HepG2 (cell line): ENCODE measurements at regions not wholly inside any gene's neighbourhood (a gene's known extent, or its start where the extent isn't known, plus 50 kb on each side); places are given as distances from the start of the nearest gene placed in this dataset.

Source experiments
- ATAC-seq: fragments of 200-7000 bp; cut with Tn5 transposase; 3 replicates; pipeline ENCODE4 v1.9.1; 2020; ENCODE audit warnings: mild to moderate bottlenecking, moderate library complexity
- BruUV-seq: library from RNA; stranded (reverse); fragments of 400-500 nt; replicated peaks from 2 replicates; lab custom pipeline; 2021; lab: Mats Ljungman, UMichigan
- CTCF ChIA-PET: fragments of 300-600 bp; formaldehyde crosslinking; extraction: SDS; loops from one replicate; lab custom pipeline; 2021; ENCODE audit warnings: low total read pairs, inconsistent platforms, low intra/inter-chr PET ratio; lab: Yijun Ruan, JAX
- POLR2A ChIA-PET: fragments of 350-600 bp; sonication (Branson Sonifier 250); formaldehyde crosslinking; loops from one replicate; lab custom pipeline; 2020; ENCODE audit warnings: antibody characterized with exemption, inconsistent platforms; lab: Yijun Ruan, JAX
- DNase-seq: peaks from one replicate; pipeline ENCODE4 v3.0.0-alpha.2; 2015; ENCODE audit warnings: low spot score
- FAIRE-seq: peaks from 3 replicates; lab custom pipeline; 2011; peaks lifted over from hg19 to GRCh38; lab: Jason Lieb, UNC
- H2AFZ ChIP-seq: one replicate; pipeline ENCODE4 v1.6.1; 2011; ENCODE audit warnings: low read length, inconsistent platforms
- H3K27ac ChIP-seq: fragments of 300-600 bp; 3 replicates; pipeline ENCODE4 v1.8.0; 2011; ENCODE audit warnings: mixed run types, mild to moderate bottlenecking, mixed read lengths, low read length, inconsistent platforms; ENCODE audit not compliant: insufficient read depth; ENCODE audit errors: extremely low read length
- H3K27me3 ChIP-seq, 2 experiments: fragments of 200-600 bp in 1 of 2; 2 replicates in 1 of 2; 3 replicates in 1 of 2; pipeline versions ENCODE4 v1.6.0 to v1.8.0; 2011; ENCODE audit warnings: low read length in 2 of 2, mild to moderate bottlenecking in 2 of 2, moderate library complexity in 2 of 2, inconsistent platforms in 1 of 2; ENCODE audit not compliant: insufficient read depth in 2 of 2, control insufficient read depth in 1 of 2
- H3K36me3 ChIP-seq, 2 experiments: fragments of 200-600 bp in 1 of 2; replicated peaks in 1 of 2; 2 replicates in 1 of 2; 3 replicates in 1 of 2; pipeline versions ENCODE4 v1.5.1 to v1.8.0; 2011; ENCODE audit warnings: low read length in 2 of 2, inconsistent platforms in 1 of 2; ENCODE audit not compliant: insufficient read depth in 2 of 2, control insufficient read depth in 1 of 2
- H3K4me1 ChIP-seq: 2 replicates; pipeline ENCODE4 v1.5.1; 2012; ENCODE audit warnings: low read length, inconsistent platforms; ENCODE audit not compliant: insufficient read depth
- H3K4me2 ChIP-seq: 2 replicates; pipeline ENCODE4 v1.6.0; 2011; ENCODE audit warnings: low read depth, low read length, inconsistent platforms
- H3K4me3 ChIP-seq, 3 experiments: fragments of 200-600 bp in 1 of 3; sonication (generic), shearing (Covaris generic) in 1 of 3; replicated peaks in 1 of 3; 2 replicates each; pipeline ENCODE4 v1.5.1; 2011 to 2016; ENCODE audit warnings: low read length in 3 of 3, inconsistent platforms in 2 of 3, low read depth in 2 of 3, mild to moderate bottlenecking in 2 of 3, control low read depth in 1 of 3, mixed read lengths in 1 of 3; ENCODE audit not compliant: insufficient read depth in 1 of 3
- H3K79me2 ChIP-seq: one replicate; pipeline ENCODE4 v1.6.1; 2011; ENCODE audit warnings: low read length, inconsistent platforms; ENCODE audit not compliant: insufficient read depth
- H3K9ac ChIP-seq: 2 replicates; pipeline ENCODE4 v1.6.0; 2011; ENCODE audit warnings: mild to moderate bottlenecking, low read depth, low read length, inconsistent platforms; ENCODE audit not compliant: insufficient read depth
- H3K9me3 ChIP-seq: 2 replicates; pipeline ENCODE4 v1.5.1; 2012; ENCODE audit warnings: mild to moderate bottlenecking, low read length
- H4K20me1 ChIP-seq: 2 replicates; pipeline ENCODE4 v1.6.0; 2011; ENCODE audit warnings: inconsistent platforms, mild to moderate bottlenecking, low read length, moderate library complexity; ENCODE audit not compliant: insufficient read depth
- CC2D1A ChIP-seq: sonication (generic); formaldehyde crosslinking; IDR thresholded peaks from 2 replicates; pipeline ENCODE4 v1.8.1; 2023; ENCODE audit warnings: mild to moderate bottlenecking, missing genetic modification reagents
- DRAP1 ChIP-seq: IDR thresholded peaks from 2 replicates; pipeline ENCODE4 v1.6.1; 2016; ENCODE audit warnings: missing genetic modification reagents, missing compliant biosample characterization
- ETV6 ChIP-seq: sonication (generic); formaldehyde crosslinking; conservative IDR thresholded peaks from 2 replicates; pipeline ENCODE4 v1.4.0; 2020; ENCODE audit warnings: missing genetic modification reagents
- JUNB ChIP-seq: sonication (generic); formaldehyde crosslinking; IDR thresholded peaks from 2 replicates; pipeline ENCODE4 v1.8.0; 2022; ENCODE audit warnings: missing genetic modification reagents, mild to moderate bottlenecking, borderline replicate concordance
- MTA1 ChIP-seq: sonication (generic); formaldehyde crosslinking; IDR thresholded peaks from 2 replicates; pipeline ENCODE4 v1.4.0; 2020; ENCODE audit warnings: missing genetic modification reagents, mild to moderate bottlenecking, borderline replicate concordance
- REPIN1 ChIP-seq: sonication (generic); formaldehyde crosslinking; IDR thresholded peaks from 2 replicates; pipeline ENCODE4 v1.8.0; 2022; ENCODE audit warnings: missing genetic modification reagents, low read depth, mild to moderate bottlenecking, borderline replicate concordance
- SPEN ChIP-seq: sonication (generic); formaldehyde crosslinking; IDR thresholded peaks from 2 replicates; pipeline ENCODE4 v1.5.1; 2020; ENCODE audit warnings: low read depth, mild to moderate bottlenecking, missing genetic modification reagents
- ZKSCAN8 ChIP-seq: IDR thresholded peaks from 2 replicates; pipeline ENCODE4 v1.6.1; 2016; ENCODE audit warnings: borderline replicate concordance, missing genetic modification reagents, missing compliant biosample characterization
- ZNF432 ChIP-seq: sonication (generic); formaldehyde crosslinking; IDR thresholded peaks from 2 replicates; pipeline ENCODE4 v1.5.0; 2020; ENCODE audit warnings: missing genetic modification reagents, mild to moderate bottlenecking, borderline replicate concordance
- ZSCAN31 ChIP-seq: sonication (generic); formaldehyde crosslinking; IDR thresholded peaks from 2 replicates; pipeline ENCODE4 v1.5.0; 2020; ENCODE audit warnings: low read depth, mild to moderate bottlenecking, missing genetic modification reagents
- WGBS: methylation state at CpG from one replicate; pipeline ENCODE4 v1.1.6; 2017; ENCODE audit warnings: low lambda C conversion rate; 5-methylcytosine and 5-hydroxymethylcytosine counted together
- in situ Hi-C: cut with HindIII; loops from 2 replicates; pipeline ENCODE4 v1.10.0; 2017; ENCODE audit warnings: low pct_unique_long_range_greater_than_20kb; ENCODE audit not compliant: extremely low pct_ligation_motif_present
- intact Hi-C: fragments of 100-400 bp; cut with micrococcal nuclease; formaldehyde crosslinking; loops from one replicate; pipeline ENCODE4 v1.10.0; 2022; ENCODE audit not compliant: unreplicated experiment

DNA sequence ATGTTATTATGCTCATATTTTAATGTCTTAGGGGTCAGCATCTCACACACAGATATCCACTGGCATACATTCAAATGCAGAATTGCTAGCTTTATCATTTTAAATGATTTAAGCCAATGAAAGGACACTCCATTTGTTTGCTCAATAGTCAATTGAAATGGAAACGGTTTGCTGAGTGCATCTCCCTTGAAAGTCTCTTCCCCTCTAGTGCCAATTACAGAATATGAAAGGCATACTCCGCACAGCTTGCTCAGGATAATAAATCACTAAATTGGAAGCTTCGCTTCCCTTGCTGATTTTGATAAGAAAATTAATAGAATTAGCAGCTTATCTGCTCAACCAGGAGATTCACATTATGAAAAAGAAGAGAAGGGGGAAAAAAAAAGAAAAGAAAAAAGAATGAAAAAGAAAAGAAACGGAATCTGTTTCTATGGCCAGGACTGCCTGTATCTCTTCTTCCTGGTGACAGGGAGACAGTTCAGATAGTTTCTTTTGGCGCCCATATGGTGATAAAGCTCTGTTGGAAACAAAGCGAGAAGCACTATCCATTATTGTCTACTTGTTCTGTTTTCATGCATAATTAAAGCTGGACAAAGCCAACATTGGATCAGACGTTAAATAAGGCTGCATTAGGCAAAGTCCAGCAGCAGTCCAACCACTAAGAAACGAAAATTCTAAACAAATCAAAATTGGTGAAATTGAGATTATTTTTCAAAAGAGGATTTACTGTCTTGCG is 225.0 kb downstream of the GXYLT1 start:
- Histone ChIP-seq H3K9ac (no peak overlapping the region), H3K4me1 (no peaks in the 10 kb centered on the region), H3K9me3 (no peaks in the 10 kb centered on the region), H3K36me3 (no peaks in the 10 kb centered on the region), H3K79me2 (no peaks in the 10 kb centered on the region), H4K20me1 (no peaks in the 10 kb centered on the region), H2AFZ (no peak overlapping the region), H3K27me3 (peaks cover 0 to 5% of the 10 kb centered on the region in 2 experiments; a peak in 1 of 5 replicates), H3K27ac (no peak overlapping the region), H3K4me3 (no peak overlapping the region), H3K4me2 (no peak overlapping the region)
- ChIA-PET CTCF (no interaction called here), POLR2A (no interaction called here)
- BruUV-seq = no TSS peak
- no peak for DNase-seq
- ATAC-seq = no peak
- no peak for FAIRE-seq
- in situ Hi-C loops = no loop called here
- TF ChIP-seq ETV6 (CRISPR knock-in tag) = no peak
- no peak for TF ChIP-seq ZKSCAN8 (CRISPR knock-in tag)
- no peak for TF ChIP-seq CC2D1A
- TF ChIP-seq SPEN (CRISPR knock-in tag) = no peak
- TF ChIP-seq DRAP1 (CRISPR knock-in tag) = no peak
- WGBS = 11% methylated on average over 9 of the region's 9 CpGs
- intact Hi-C loops = loop anchor here (10.0 kb wide), 2 partner anchors 65 to 105 kb away; no protein-coding TSS in a partner anchor

- FAIRE-seq (no peak), DNase-seq (no peak), ATAC-seq (no peak)
- no peak overlapping the region for H3K4me3 ChIP-seq
- no peak overlapping the region for H3K4me2 ChIP-seq
- ChIA-PET CTCF (no interaction called here), POLR2A (no interaction called here)
- peaks cover 0 to 5% of the 10 kb centered on the region in 2 experiments; a peak in 1 of 5 replicates for H3K27me3 ChIP-seq
- no peak overlapping the region for H3K27ac ChIP-seq
- no peak overlapping the region for H3K9ac ChIP-seq
- WGBS = 42% methylated on average over 1 of the region's 1 CpG
- no peaks in the 10 kb centered on the region for H3K4me1 ChIP-seq
- H3K36me3 ChIP-seq = no peaks in the 10 kb centered on the region
- H4K20me1 ChIP-seq = no peaks in the 10 kb centered on the region
- no peak overlapping the region for H2AFZ ChIP-seq
- intact Hi-C loops = no loop called here
- no peaks in the 10 kb centered on the region for H3K79me2 ChIP-seq
- no TSS peak for BruUV-seq
- in situ Hi-C loops = no loop called here
- no peaks in the 10 kb centered on the region for H3K9me3 ChIP-seq
- TF ChIP-seq MTA1 (CRISPR knock-in tag) (no peak), JUNB (CRISPR knock-in tag) (no peak), ZNF432 (no peak), REPIN1 (CRISPR knock-in tag) (no peak), ZSCAN31 (no peak)
Observed at GRCh38 chr12:41919048-41919447, 225.6 kb downstream of the GXYLT1 start.
